ENCODE measurements at regions not wholly inside any gene's neighbourhood (a gene's known extent, or its start where the extent isn't known, plus 50 kb on each side); places are given as distances from the start of the nearest gene placed in this dataset.
"Not testable (repeated sequence)": the region's sequence is repeated elsewhere in the genome, so short reads cannot be mapped to it uniquely, and the experiment has no call there.

GRCh38 chr6:169983651-169984050, 232.2 kb downstream of the ERMARD start:
- no peak for DNase-seq (ENCODE audit: low read depth in 3 of 3)

- no peak for DNase-seq (ENCODE audit: low read depth in 3 of 3)
Measured at GRCh38 chr6:169982461-169983386, 231.3 kb downstream of the ERMARD start.

DNA sequence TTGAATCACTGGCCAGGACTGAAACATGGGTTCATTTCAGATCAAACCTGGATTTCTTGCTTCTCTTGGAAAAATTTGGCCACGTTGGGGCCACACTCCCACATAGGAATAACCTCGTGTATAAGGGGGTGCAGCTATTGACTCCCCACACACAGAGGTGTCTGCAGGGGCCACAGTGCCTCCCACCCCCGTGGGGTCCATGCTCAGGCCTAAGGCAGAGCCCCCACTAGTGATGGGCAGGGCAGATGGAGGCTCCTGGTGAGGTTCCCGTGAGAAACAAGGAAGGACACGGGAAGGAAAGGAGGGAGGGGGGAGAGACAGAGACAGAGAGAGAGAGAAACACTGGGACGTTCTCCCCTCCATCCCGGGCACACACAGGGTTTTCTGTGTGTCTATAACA, 230.5 kb downstream of the ERMARD start:
- DNase-seq (ENCODE audit: low read depth in 3 of 3): no peak

DNA sequence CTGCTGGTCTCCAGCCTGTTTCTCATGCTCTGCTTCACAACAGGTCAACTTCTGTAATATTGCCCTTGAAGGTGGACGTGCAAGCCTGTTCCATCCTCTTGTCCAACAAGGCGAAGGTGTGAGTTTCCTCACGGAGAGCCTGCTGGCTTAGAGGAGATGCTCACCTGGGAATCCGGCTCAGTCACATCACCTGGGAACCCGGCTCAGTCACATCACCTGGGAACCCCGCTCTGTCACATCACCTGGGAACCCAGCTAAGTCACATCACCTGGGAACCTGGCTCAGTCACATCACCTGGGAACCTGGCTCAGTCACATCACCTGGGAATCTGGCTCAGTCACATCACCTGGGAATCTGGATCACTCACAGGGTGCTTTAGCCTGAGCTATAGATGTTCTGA, 230.1 kb downstream of the ERMARD start:
- DNase-seq (ENCODE audit: low read depth in 3 of 3): no peak

GRCh38 chr6:169980826-169981450, 229.5 kb downstream of the ERMARD start:
- no peak for DNase-seq (ENCODE audit: low read depth in 3 of 3)

DNA sequence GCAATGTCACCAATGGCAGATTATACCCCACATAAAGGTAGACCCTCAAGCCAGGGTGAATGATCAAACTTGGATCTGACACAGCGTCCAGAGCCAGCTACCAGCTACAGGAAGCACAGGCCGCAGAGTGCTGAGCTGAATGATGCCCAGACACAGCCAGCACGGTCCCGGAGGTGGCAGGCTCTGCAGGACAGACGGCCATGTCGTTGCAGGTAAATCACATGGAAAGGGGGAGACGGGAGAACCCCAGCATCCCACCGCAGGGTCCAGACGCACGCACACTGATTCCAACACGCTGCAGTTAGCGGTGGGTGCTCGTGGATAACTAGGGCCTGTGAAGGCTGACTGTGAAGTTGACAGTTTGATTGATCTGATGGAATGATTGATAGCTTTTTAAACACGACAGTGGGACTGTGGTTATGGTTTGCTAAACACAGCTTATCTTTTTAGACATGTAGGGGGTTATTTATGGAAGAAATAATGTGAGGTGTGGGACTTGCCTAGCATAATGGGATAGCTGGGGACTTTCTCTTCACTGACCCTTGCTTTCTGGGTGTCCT, 228.5 kb downstream of the ERMARD start:
- DNase-seq (ENCODE audit: low read depth in 3 of 3): no peak

DNA sequence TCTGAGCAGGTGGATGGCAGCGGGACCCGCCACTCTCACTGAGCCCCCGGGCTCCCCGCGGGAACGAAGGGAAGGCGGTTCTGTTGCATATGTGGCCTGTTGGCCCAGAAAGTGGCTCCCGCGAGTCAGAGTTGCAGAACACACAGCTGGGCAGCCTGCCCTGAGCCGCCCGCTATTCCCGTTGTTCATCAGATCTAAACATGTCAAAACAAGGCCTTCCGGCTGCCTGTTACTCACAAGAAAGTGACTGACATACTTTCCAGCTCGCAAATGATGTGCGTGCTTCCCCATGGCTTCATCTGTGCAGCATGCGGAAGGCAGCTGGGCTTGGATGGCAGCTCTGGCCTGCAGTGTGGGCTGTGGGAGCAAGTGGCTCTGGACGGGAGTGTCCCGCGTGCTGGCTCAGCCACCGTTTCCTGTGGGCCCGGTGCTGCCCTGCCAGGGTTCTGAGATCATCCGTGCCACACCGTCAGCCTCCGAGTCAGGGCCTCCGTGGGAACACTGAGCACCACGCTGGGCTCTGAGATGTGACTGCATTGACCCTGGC, 227.3 kb downstream of the ERMARD start:
- no peak for DNase-seq (ENCODE audit: low read depth in 3 of 3)

GRCh38 chr6:169977434-169978265, 226.2 kb downstream of the ERMARD start:
- DNase-seq (ENCODE audit: low read depth in 3 of 3): no peak

DNA sequence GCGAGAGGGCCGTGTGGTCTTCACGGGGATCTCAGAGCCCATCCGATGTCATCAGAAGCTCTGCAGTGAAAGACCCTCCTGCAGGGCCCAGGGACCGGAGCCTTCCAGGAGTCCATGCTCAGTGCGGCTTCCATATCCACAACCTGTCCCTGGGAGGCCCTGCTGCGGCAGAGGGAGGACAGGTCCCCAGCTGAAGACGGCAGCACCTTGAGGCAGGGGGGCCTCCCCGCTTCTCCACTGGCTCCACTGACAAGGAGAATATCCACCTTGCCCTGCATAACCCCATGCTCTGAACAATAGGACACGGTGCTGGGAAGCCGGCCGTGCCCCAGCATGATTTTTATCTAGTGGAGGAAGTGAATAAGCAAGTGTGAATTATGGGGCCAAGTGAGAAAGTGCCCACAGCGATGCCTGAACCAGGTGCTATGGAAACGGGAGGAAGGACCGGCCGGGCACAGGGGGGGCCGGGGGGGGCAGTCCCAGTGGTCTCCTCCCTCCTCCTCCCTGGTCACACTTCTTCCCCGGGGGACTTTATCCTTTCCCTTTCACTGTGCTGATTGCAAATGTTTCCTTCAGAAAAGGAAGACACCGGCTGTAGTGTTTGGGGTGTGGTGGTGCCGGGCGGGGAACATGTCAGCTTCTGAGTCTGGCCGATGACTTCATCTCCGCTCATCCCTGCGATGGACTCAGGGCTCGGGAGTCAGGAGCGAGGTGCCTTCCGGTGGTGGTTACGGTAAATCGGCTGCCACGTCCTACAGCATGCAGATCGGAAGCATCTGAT, 225.1 kb downstream of the ERMARD start:
- DNase-seq (ENCODE audit: low read depth in 3 of 3): no peak

DNA sequence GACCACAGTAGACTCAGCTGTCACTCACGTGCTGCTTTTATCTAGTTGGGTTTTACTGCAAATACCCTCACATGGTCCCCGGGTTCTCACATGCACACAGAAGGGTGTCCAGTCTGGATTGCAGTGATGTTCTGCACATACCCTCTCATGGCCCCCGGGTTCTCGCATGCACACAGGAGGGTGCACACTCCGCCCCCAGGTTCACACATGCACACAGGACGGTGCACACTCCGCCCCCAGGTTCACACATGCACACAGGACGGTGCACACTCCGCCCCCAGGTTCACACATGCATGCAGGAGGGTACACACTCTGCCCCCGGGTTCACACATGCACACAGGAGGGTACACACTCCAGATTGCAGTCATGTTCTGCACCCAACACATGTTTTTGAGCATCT, 224.3 kb downstream of the ERMARD start:
- DNase-seq (ENCODE audit: low read depth in 3 of 3): no peak

GRCh38 chr6:169975286-169975685, 223.9 kb downstream of the ERMARD start:
- DNase-seq (ENCODE audit: low read depth in 3 of 3): no peak

DNA sequence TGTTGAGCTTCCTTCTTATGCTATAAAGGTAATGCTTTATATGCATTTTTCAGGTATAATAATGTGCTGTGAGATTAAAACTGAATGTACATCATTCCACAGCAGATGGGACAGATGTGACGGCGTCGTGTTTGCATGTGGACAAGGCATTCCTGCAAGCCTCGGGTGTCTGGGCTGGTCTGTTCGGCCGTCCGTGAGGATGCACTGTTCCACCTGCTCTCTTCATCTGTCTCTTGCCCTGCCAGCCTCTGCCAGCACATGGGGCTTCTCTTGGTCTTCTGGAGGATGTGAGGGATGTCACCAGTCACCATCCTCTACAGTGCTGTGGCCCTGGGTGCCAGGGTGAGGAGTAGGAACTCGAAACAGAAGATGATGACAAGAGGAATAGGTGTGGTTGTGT, 223.2 kb downstream of the ERMARD start:
- DNase-seq (ENCODE audit: low read depth in 3 of 3): no peak

DNA sequence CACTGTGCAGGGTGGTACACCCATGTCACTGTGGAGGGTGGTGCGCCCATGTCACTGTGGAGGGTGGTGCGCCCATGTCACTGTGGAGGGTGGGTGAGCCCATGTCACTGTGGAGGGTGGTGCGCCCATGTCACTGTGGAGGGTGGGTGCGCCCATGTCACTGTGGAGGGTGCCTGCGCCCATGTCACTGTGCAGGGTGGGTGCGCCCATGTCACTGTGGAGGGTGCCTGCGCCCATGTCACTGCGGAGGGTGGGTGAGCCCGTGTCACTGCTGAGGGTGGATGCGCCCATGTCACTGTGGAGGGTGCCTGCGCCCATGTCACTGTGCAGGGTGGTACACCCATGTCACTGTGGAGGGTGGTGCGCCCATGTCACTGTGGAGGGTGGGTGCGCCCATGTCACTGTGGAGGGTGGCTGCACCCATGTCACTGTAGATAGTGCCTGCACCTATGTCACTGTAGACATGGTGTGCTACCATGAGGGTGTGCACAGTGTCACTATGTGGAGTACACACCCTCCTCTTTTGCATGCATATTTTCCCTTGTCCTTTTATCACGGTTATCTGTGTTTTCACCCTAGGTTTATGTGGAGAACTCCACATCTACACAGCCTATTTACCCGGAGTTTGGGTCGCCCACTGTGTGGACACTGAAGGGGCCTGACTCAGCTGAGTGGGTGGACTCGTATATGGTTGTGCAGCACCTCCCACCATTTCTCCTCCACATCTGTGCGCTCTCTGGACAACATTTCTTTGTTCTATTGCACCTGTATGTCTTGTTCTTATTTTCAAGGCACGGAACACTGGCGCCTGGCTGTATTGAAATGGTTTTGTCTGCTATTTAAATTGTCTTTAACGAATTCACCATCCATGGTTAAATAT, 222.4 kb downstream of the ERMARD start:
- DNase-seq (ENCODE audit: low read depth in 3 of 3): not testable (repeated sequence)

GRCh38 chr6:169972736-169973135, 221.3 kb downstream of the ERMARD start:
- no peak for DNase-seq (ENCODE audit: low read depth in 3 of 3)

- no peak for DNase-seq (ENCODE audit: low read depth in 3 of 3)
Measured at GRCh38 chr6:169972101-169972651, 220.8 kb downstream of the ERMARD start.

GRCh38 chr6:169971081-169971861, 219.8 kb downstream of the ERMARD start:
- no peak for DNase-seq (ENCODE audit: low read depth in 3 of 3)

DNA sequence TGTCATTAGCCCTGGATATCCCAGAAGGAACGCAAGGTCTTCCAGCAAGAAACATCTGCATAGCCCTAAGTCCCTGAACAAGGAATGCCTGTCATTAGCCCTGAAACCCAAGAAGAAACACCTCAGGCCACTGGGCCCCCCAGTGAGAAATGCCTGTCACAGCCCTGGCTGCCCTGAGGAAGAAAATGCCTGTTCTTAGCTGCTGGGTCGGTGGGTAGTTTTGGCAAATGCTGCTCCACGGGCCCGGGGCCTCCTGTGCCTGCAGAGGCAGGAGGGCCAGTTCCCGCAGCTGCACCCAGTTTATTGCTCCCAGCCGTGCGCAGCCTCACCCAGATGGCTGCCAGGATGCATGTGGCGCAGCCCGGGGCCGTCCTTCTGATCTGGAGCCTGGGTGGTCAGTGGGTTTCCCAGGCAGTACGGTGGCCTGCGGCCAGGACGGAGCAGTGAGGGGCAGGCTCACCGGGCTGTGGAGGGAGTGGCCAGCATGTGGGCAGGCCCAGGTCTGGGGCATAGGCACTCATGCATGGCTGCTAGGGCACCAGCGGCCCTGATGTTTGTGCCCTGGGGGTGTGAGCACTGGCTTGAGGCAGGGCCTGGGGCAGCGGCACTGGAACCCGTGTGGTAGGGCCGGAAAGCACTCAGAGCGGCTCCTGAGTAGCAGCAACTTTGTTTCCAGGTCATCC, 219.0 kb downstream of the ERMARD start:
- DNase-seq (ENCODE audit: low read depth in 3 of 3): no peak

Measured in stimulated activated CD4-positive, alpha-beta T cell treated with anti-CD3 and anti-CD28 coated beads, TNF-alpha, amount 100 ng/mL, for 4 hours (primary cell).